ENCODE measurements at regions not wholly inside any gene's neighbourhood (a gene's known extent, or its start where the extent isn't known, plus 50 kb on each side); places are given as distances from the start of the nearest gene placed in this dataset.
"Not testable (repeated sequence)": the region's sequence is repeated elsewhere in the genome, so short reads cannot be mapped to it uniquely, and the experiment has no call there.

GRCh38 chr4:188704288-188704687 lies 565.0 kb downstream of the TRIML1 start:
- DNase-seq (ENCODE audit: extremely low spot score, insufficient read length, low read depth) (no peak), FAIRE-seq (no peak)

- DNase-seq (ENCODE audit: extremely low spot score, insufficient read length, low read depth) (no peak), FAIRE-seq (no peak)
Observed at GRCh38 chr4:188707036-188707435, 567.8 kb downstream of the TRIML1 start.

GRCh38 chr4:188714501-188714900 lies 575.3 kb downstream of the TRIML1 start:
- FAIRE-seq, result no peak
- no peak for DNase-seq (ENCODE audit: extremely low spot score, insufficient read length, low read depth)

- FAIRE-seq (no peak), DNase-seq (ENCODE audit: extremely low spot score, insufficient read length, low read depth) (no peak)
Observed at GRCh38 chr4:188714907-188715306, 575.7 kb downstream of the TRIML1 start.

- DNase-seq (ENCODE audit: extremely low spot score, insufficient read length, low read depth), result no peak
- no peak for FAIRE-seq
Observed at GRCh38 chr4:188717661-188718060, 578.4 kb downstream of the TRIML1 start.

GRCh38 chr4:188719794-188720193 lies 580.6 kb downstream of the TRIML1 start:
- DNase-seq (ENCODE audit: extremely low spot score, insufficient read length, low read depth) (no peak), FAIRE-seq (no peak)

- no peak for FAIRE-seq
- DNase-seq (ENCODE audit: extremely low spot score, insufficient read length, low read depth), result no peak
Observed at GRCh38 chr4:188722911-188723310, 583.7 kb downstream of the TRIML1 start.

- no peak for FAIRE-seq
- DNase-seq (ENCODE audit: extremely low spot score, insufficient read length, low read depth), result no peak
Observed at GRCh38 chr4:188727746-188728145, 588.5 kb downstream of the TRIML1 start.

GRCh38 chr4:188728359-188728758 lies 589.1 kb downstream of the TRIML1 start:
- FAIRE-seq (no peak), DNase-seq (ENCODE audit: extremely low spot score, insufficient read length, low read depth) (no peak)

GRCh38 chr4:188732131-188732530 lies 592.9 kb downstream of the TRIML1 start:
- DNase-seq (ENCODE audit: extremely low spot score, insufficient read length, low read depth) (no peak), FAIRE-seq (no peak)

GRCh38 chr4:188735082-188735481 lies 595.8 kb downstream of the TRIML1 start:
- no peak for FAIRE-seq

GRCh38 chr4:188737251-188738002 lies 598.2 kb downstream of the TRIML1 start:
- FAIRE-seq (no peak), DNase-seq (ENCODE audit: extremely low spot score, insufficient read length, low read depth) (no peak)

More at GRCh38 chr4:188735082-188735481, 595.8 kb downstream of the TRIML1 start:
- no peak for DNase-seq (ENCODE audit: extremely low spot score, insufficient read length, low read depth)

GRCh38 chr4:188738290-188738689 lies 599.0 kb downstream of the TRIML1 start:
- DNase-seq (ENCODE audit: extremely low spot score, insufficient read length, low read depth); FAIRE-seq: not testable (repeated sequence)

GRCh38 chr4:188740172-188740571 lies 600.9 kb downstream of the TRIML1 start:
- DNase-seq (ENCODE audit: extremely low spot score, insufficient read length, low read depth), result not testable (repeated sequence)
- FAIRE-seq, result peak; percentile 59

GRCh38 chr4:188740791-188741190 lies 601.5 kb downstream of the TRIML1 start:
- FAIRE-seq; DNase-seq (ENCODE audit: extremely low spot score, insufficient read length, low read depth): not testable (repeated sequence)

- FAIRE-seq, result no peak
- DNase-seq (ENCODE audit: extremely low spot score, insufficient read length, low read depth), result no peak
Observed at GRCh38 chr4:188754372-188755002, 615.2 kb downstream of the TRIML1 start.

- no peak for DNase-seq (ENCODE audit: extremely low spot score, insufficient read length, low read depth)
- FAIRE-seq, result no peak
Observed at GRCh38 chr4:188767496-188767895, 628.3 kb downstream of the TRIML1 start.

- no peak for DNase-seq (ENCODE audit: extremely low spot score, insufficient read length, low read depth)
- FAIRE-seq, result no peak
Observed at GRCh38 chr4:188778905-188779304, 639.7 kb downstream of the TRIML1 start.

- FAIRE-seq, result no peak
- DNase-seq (ENCODE audit: extremely low spot score, insufficient read length, low read depth), result no peak
Observed at GRCh38 chr4:188779581-188779980, 640.3 kb downstream of the TRIML1 start.

- FAIRE-seq (no peak), DNase-seq (ENCODE audit: extremely low spot score, insufficient read length, low read depth) (no peak)
Observed at GRCh38 chr4:188780028-188780427, 640.8 kb downstream of the TRIML1 start.

GRCh38 chr4:188780686-188781085 lies 641.4 kb downstream of the TRIML1 start:
- FAIRE-seq (no peak), DNase-seq (ENCODE audit: extremely low spot score, insufficient read length, low read depth) (no peak)

- no peak for DNase-seq (ENCODE audit: extremely low spot score, insufficient read length, low read depth)
- FAIRE-seq, result no peak
Observed at GRCh38 chr4:188781655-188782054, 642.4 kb downstream of the TRIML1 start.
